H1 (cell line): ENCODE measurements at regions not wholly inside any gene's neighbourhood (a gene's known extent, or its start where the extent isn't known, plus 50 kb on each side); places are given as distances from the start of the nearest gene placed in this dataset.

Experiments used
- CTCF ChIA-PET: fragments of 300-600 bp; sonication (Branson Sonifier 250); formaldehyde crosslinking; loops from one replicate; lab custom pipeline; 2021; ENCODE audit not compliant: partially characterized antibody; lab: Charles Lee
- POLR2A ChIA-PET: fragments of 300-600 bp; sonication (Branson Sonifier 250); formaldehyde crosslinking; loops from one replicate; lab custom pipeline; 2021; ENCODE audit warnings: inconsistent platforms; ENCODE audit not compliant: partially characterized antibody; lab: Charles Lee
- DNase-seq, 2 experiments: peaks; one replicate each; pipeline versions ENCODE4 v3.0.0 to v3.0.0-alpha.2; 2010 to 2022; ENCODE audit warnings: low spot score in 2 of 2, low read depth in 1 of 2, mixed read lengths in 1 of 2
- FAIRE-seq: peaks from 2 replicates; lab custom pipeline; 2011; peaks lifted over from hg19 to GRCh38; lab: Jason Lieb, UNC
- H2AFZ ChIP-seq: 2 replicates; pipeline ENCODE4 v1.8.1; 2012; ENCODE audit warnings: low read length, inconsistent platforms
- H2AK5ac ChIP-seq: 2 replicates; pipeline ENCODE4 v1.6.1; 2013; ENCODE audit warnings: low read depth, low read length
- H2BK120ac ChIP-seq: replicated peaks from 2 replicates; pipeline ENCODE3; 2013; ENCODE audit warnings: low read depth, low read length, inconsistent platforms
- H2BK12ac ChIP-seq: 2 replicates; pipeline ENCODE4 v1.6.1; 2013; ENCODE audit warnings: low read depth, low read length
- H2BK15ac ChIP-seq: 2 replicates; pipeline ENCODE4 v1.6.1; 2013; ENCODE audit warnings: low read length
- H2BK20ac ChIP-seq: 2 replicates; pipeline ENCODE4 v1.6.1; 2013; ENCODE audit warnings: low read length
- H2BK5ac ChIP-seq: 2 replicates; pipeline ENCODE4 v1.6.1; 2013; ENCODE audit warnings: low read depth, low read length
- H3K14ac ChIP-seq: 2 replicates; pipeline ENCODE4 v1.6.1; 2013; ENCODE audit warnings: inconsistent platforms; ENCODE audit not compliant: insufficient read length
- H3K18ac ChIP-seq: 2 replicates; pipeline ENCODE4 v1.6.1; 2013; ENCODE audit warnings: low read length; ENCODE audit errors: extremely low read depth
- H3K23ac ChIP-seq: 2 replicates; pipeline ENCODE4 v1.6.1; 2013; ENCODE audit warnings: inconsistent platforms; ENCODE audit not compliant: insufficient read length
- H3K23me2 ChIP-seq: 2 replicates; pipeline ENCODE4 v1.6.1; 2013; ENCODE audit warnings: low read depth, low read length
- H3K27ac ChIP-seq: 2 replicates; pipeline ENCODE4 v1.6.1; 2011; ENCODE audit warnings: low read depth, low read length, inconsistent platforms
- H3K27me3 ChIP-seq, 4 experiments: replicated peaks in 1 of 4; 1 replicate in 1 of 4; 2 replicates in 3 of 4; pipeline versions ENCODE4 v1.6.1 to v1.8.1; 2011 to 2013; ENCODE audit warnings: low read length in 3 of 4, mild to moderate bottlenecking in 3 of 4, inconsistent platforms in 2 of 4, mixed read lengths in 2 of 4, moderate library complexity in 1 of 4; ENCODE audit not compliant: control insufficient read depth in 3 of 4, insufficient read depth in 3 of 4; ENCODE audit errors: extremely low read depth in 1 of 4
- H3K36me3 ChIP-seq, 4 experiments: 2 replicates each; pipeline versions ENCODE4 v1.6.1 to v1.8.1; 2011 to 2013; ENCODE audit warnings: mild to moderate bottlenecking in 4 of 4, low read length in 3 of 4, moderate library complexity in 2 of 4, control low read depth in 1 of 4, inconsistent platforms in 1 of 4; ENCODE audit not compliant: insufficient read depth in 4 of 4, control insufficient read depth in 2 of 4
- H3K4ac ChIP-seq: replicated peaks from 2 replicates; pipeline ENCODE3; 2013; ENCODE audit warnings: low read length, low read depth, mixed read lengths, inconsistent platforms; ENCODE audit not compliant: insufficient read length
- H3K4me1 ChIP-seq, 4 experiments: replicated peaks in 1 of 4; 1 replicate in 1 of 4; 2 replicates in 3 of 4; pipeline versions ENCODE4 v1.6.1 to v1.8.1; 2011 to 2013; ENCODE audit warnings: low read length in 3 of 4, inconsistent platforms in 2 of 4, mixed read lengths in 1 of 4; ENCODE audit not compliant: insufficient read depth in 4 of 4, control insufficient read depth in 3 of 4
- H3K4me2 ChIP-seq, 2 experiments: 2 replicates each; pipeline versions ENCODE4 v1.6.1 to v1.8.1; 2011 to 2013; ENCODE audit warnings: low read depth in 2 of 2, low read length in 2 of 2, control low read depth in 1 of 2, inconsistent platforms in 1 of 2, mild to moderate bottlenecking in 1 of 2; ENCODE audit not compliant: insufficient read depth in 1 of 2
- H3K4me3 ChIP-seq, 4 experiments: fragments of 200-600, 300-600 bp in 1 of 4; sonication (generic), shearing (Covaris generic), sonication (Bioruptor Twin) in 1 of 4; 2 replicates each; pipeline versions ENCODE4 v1.5.1 to v1.8.1; 2011 to 2016; ENCODE audit warnings: low read length in 4 of 4, low read depth in 3 of 4, control low read depth in 2 of 4, inconsistent platforms in 2 of 4, mild to moderate bottlenecking in 2 of 4, mixed read lengths in 1 of 4, moderate library complexity in 1 of 4; ENCODE audit not compliant: insufficient read depth in 2 of 4; ENCODE audit errors: extremely low read depth in 1 of 4
- H3K56ac ChIP-seq: replicated peaks from 2 replicates; pipeline ENCODE3; 2013; ENCODE audit warnings: low read depth, mild to moderate bottlenecking, mixed read lengths, low read length, inconsistent platforms; ENCODE audit not compliant: insufficient read length
- H3K79me1 ChIP-seq: 2 replicates; pipeline ENCODE4 v1.6.1; 2013; ENCODE audit warnings: low read depth, low read length, control low read depth
- H3K79me2 ChIP-seq, 2 experiments: 2 replicates each; pipeline versions ENCODE4 v1.6.1 to v1.8.1; 2012 to 2013; ENCODE audit warnings: low read length in 2 of 2, mild to moderate bottlenecking in 2 of 2, inconsistent platforms in 1 of 2; ENCODE audit not compliant: insufficient read depth in 2 of 2, control insufficient read depth in 1 of 2
- H3K9ac ChIP-seq, 4 experiments: replicated peaks in 1 of 4; 1 replicate in 1 of 4; 2 replicates in 3 of 4; pipeline versions ENCODE4 v1.6.1 to v1.8.1; 2011 to 2013; ENCODE audit warnings: low read depth in 3 of 4, low read length in 3 of 4, control low read depth in 2 of 4, mild to moderate bottlenecking in 2 of 4, moderate library complexity in 2 of 4, inconsistent platforms in 1 of 4; ENCODE audit errors: extremely low read depth in 1 of 4
- H3K9me3 ChIP-seq, 2 experiments: 2 replicates each; pipeline versions ENCODE4 v1.6.1 to v1.8.1; 2012 to 2013; ENCODE audit warnings: mild to moderate bottlenecking in 2 of 2, moderate library complexity in 2 of 2, control low read depth in 1 of 2, inconsistent platforms in 1 of 2, low read depth in 1 of 2, low read length in 1 of 2, mixed read lengths in 1 of 2; ENCODE audit not compliant: insufficient read depth in 2 of 2
- H4K20me1 ChIP-seq, 2 experiments: replicated peaks in 1 of 2; 2 replicates each; pipeline versions ENCODE3 to v1.8.1; 2011 to 2013; ENCODE audit warnings: inconsistent platforms in 2 of 2, low read length in 2 of 2, mild to moderate bottlenecking in 1 of 2; ENCODE audit not compliant: insufficient read depth in 2 of 2, control insufficient read depth in 1 of 2
- H4K5ac ChIP-seq: 2 replicates; pipeline ENCODE4 v1.6.1; 2013; ENCODE audit warnings: low read length, low read depth, mixed read lengths, inconsistent platforms; ENCODE audit not compliant: insufficient read length
- H4K8ac ChIP-seq: 2 replicates; pipeline ENCODE4 v1.8.0; 2013; ENCODE audit warnings: mild to moderate bottlenecking, moderate library complexity, low read length, inconsistent platforms; ENCODE audit not compliant: insufficient read depth; ENCODE audit errors: extremely low read depth
- H4K91ac ChIP-seq: replicated peaks from 2 replicates; pipeline ENCODE3; 2013; ENCODE audit warnings: low read length, mixed read lengths, inconsistent platforms; ENCODE audit not compliant: insufficient read length
- ASH2L ChIP-seq: fragments of 200-600, 300-600 bp; sonication (generic); IDR thresholded peaks from one replicate; pipeline ENCODE4 v1.7.1; 2017; ENCODE audit warnings: low read length
- CBX8 ChIP-seq: fragments of 300-800, 300-1000 bp; sonication (generic); IDR thresholded peaks from 2 replicates; pipeline ENCODE4 v1.7.1; 2016; ENCODE audit warnings: low read depth, low read length, borderline replicate concordance

- Histone ChIP-seq H3K9me3 (no peaks in the 10 kb centered on the region), H3K4me3 (no peak overlapping the region), H2AK5ac (no peak overlapping the region), H4K91ac (no peak overlapping the region), H3K14ac (no peak overlapping the region), H3K56ac (no peak overlapping the region), H2BK15ac (no peak overlapping the region), H2BK120ac (no peak overlapping the region), H3K79me1 (no peaks in the 10 kb centered on the region), H4K5ac (no peak overlapping the region), H2BK5ac (no peak overlapping the region), H3K9ac (no peak overlapping the region), H3K27me3 (no peaks in the 10 kb centered on the region), H2BK20ac (no peak overlapping the region), H3K36me3 (no peaks in the 10 kb centered on the region), H2AFZ (no peak overlapping the region), H3K4me1 (no peaks in the 10 kb centered on the region), H2BK12ac (no peak overlapping the region), H4K20me1 (no peaks in the 10 kb centered on the region), H3K23me2 (no peaks in the 10 kb centered on the region; the same call in 1 of the 2 replicates), H3K79me2 (no peaks in the 10 kb centered on the region), H3K4me2 (no peak overlapping the region), H3K4ac (no peak overlapping the region), H3K27ac (no peak overlapping the region), H3K23ac (no peak overlapping the region), H3K18ac (no peak overlapping the region), H4K8ac (no peak overlapping the region)
- CTCF ChIA-PET: no interaction called here
- DNase-seq (no peak), FAIRE-seq (no peak)
- POLR2A ChIA-PET: no interaction called here
- TF ChIP-seq CBX8 (no peak), ASH2L (no peak)
These were observed 626.8 kb upstream of the GNPDA2 start for GRCh38 chr4:45353161-45353560.
